Lower leg skin (tissue), 3 donors: ENCODE measurements at regions not wholly inside any gene's neighbourhood (a gene's known extent, or its start where the extent isn't known, plus 50 kb on each side); places are given as distances from the start of the nearest gene placed in this dataset.

Experiments used
- CTCF ChIP-seq, 3 donors: fragments of 450-650 bp; IDR thresholded peaks; one replicate each; pipeline ENCODE4 v1.5.1; 2016; ENCODE audit warnings: antibody characterized with exemption in 3 of 3, mild to moderate bottlenecking in 3 of 3, moderate library complexity in 2 of 3
- POLR2A ChIP-seq, 2 donors: fragments of 450-650 bp; IDR thresholded peaks; one replicate each; pipeline ENCODE4 v1.6.1; 2016 to 2017; ENCODE audit warnings: antibody characterized with exemption in 2 of 2, mild to moderate bottlenecking in 1 of 2, moderate library complexity in 1 of 2

- no peak for TF ChIP-seq CTCF (IDR thresholded peaks at IDR 0.05)
- TF ChIP-seq POLR2A (IDR thresholded peaks at IDR 0.05), result no peak
Measured at GRCh38 chr12:92010853-92011701, 134.6 kb downstream of the BTG1 start.
